Sigmoid colon (tissue), 4 donors: ENCODE measurements at regions not wholly inside any gene's neighbourhood (a gene's known extent, or its start where the extent isn't known, plus 50 kb on each side); places are given as distances from the start of the nearest gene placed in this dataset.

Experiments used
- CTCF ChIP-seq, 4 experiments: fragments of 450-650 bp in 3 of 4; fragments of 200-600 bp in 1 of 4; IDR thresholded peaks; one replicate each; pipeline ENCODE4 v1.5.1; 2016 to 2019; ENCODE audit warnings: antibody characterized with exemption in 4 of 4, mild to moderate bottlenecking in 3 of 4, moderate library complexity in 2 of 4
- EP300 ChIP-seq, 4 donors: sonication (generic); formaldehyde crosslinking; IDR thresholded peaks; one replicate each; pipeline ENCODE4 v1.6.1; 2017; ENCODE audit warnings: antibody characterized with exemption in 4 of 4
- POLR2A ChIP-seq, 2 donors: fragments of 450-650 bp; IDR thresholded peaks; one replicate each; pipeline ENCODE4 v1.6.1; 2016; ENCODE audit warnings: antibody characterized with exemption in 2 of 2, mild to moderate bottlenecking in 2 of 2, moderate library complexity in 2 of 2
- POLR2AphosphoS5 ChIP-seq, 4 donors: sonication (generic); formaldehyde crosslinking; IDR thresholded peaks; one replicate each; pipeline ENCODE4 v1.6.1; 2017; ENCODE audit warnings: antibody characterized with exemption in 4 of 4

GRCh38 chr6:37551446-37551845, 51.8 kb upstream of the CCDC167 start:
- no peak for TF ChIP-seq CTCF (IDR thresholded peaks at IDR 0.05)
- no peak for TF ChIP-seq POLR2AphosphoS5 (IDR thresholded peaks at IDR 0.05)
- no peak for TF ChIP-seq POLR2A (IDR thresholded peaks at IDR 0.05)
- no peak for TF ChIP-seq EP300 (IDR thresholded peaks at IDR 0.05)
